OCI-LY1 (cell line): ENCODE measurements at regions not wholly inside any gene's neighbourhood (a gene's known extent, or its start where the extent isn't known, plus 50 kb on each side); places are given as distances from the start of the nearest gene placed in this dataset.

ENCODE experiments used
- H2AFZ ChIP-seq: fragments of 200-600 bp; sonication (generic), shearing (Covaris generic); 2 replicates; pipeline ENCODE4 v1.6.0; 2014; ENCODE audit warnings: antibody characterized with exemption, mild to moderate bottlenecking, low read length
- H3F3A ChIP-seq: fragments of 200-600 bp; sonication (generic), shearing (Covaris generic); 2 replicates; pipeline ENCODE4 v1.6.0; 2014; ENCODE audit warnings: mild to moderate bottlenecking, antibody characterized with exemption, low read length, moderate library complexity; ENCODE audit not compliant: insufficient read depth
- H3K27ac ChIP-seq: fragments of 200-600 bp; sonication (generic); 2 replicates; pipeline ENCODE4 v1.5.1; 2014; ENCODE audit warnings: low read length, mixed run types, mild to moderate bottlenecking, low read depth; ENCODE audit not compliant: poor library complexity, severe bottlenecking
- H3K27me3 ChIP-seq: fragments of 200-600 bp; sonication (generic); 2 replicates; pipeline ENCODE4 v1.6.0; 2014; ENCODE audit warnings: antibody characterized with exemption, mild to moderate bottlenecking, low read length, moderate library complexity; ENCODE audit not compliant: insufficient read depth
- H3K36me3 ChIP-seq: fragments of 200-600 bp; sonication (generic); 2 replicates; pipeline ENCODE4 v1.6.1; 2014; ENCODE audit warnings: mild to moderate bottlenecking, antibody characterized with exemption, low read length, moderate library complexity, mixed read lengths; ENCODE audit not compliant: insufficient read depth
- H3K4me1 ChIP-seq: fragments of 200-600 bp; sonication (generic); 2 replicates; pipeline ENCODE4 v1.5.1; 2014; ENCODE audit warnings: mild to moderate bottlenecking, low read length, moderate library complexity; ENCODE audit not compliant: insufficient read depth, severe bottlenecking
- H3K4me2 ChIP-seq: fragments of 200-600 bp; sonication (generic), shearing (Covaris generic); 2 replicates; pipeline ENCODE4 v1.6.1; 2014; ENCODE audit warnings: low read length
- H3K4me3 ChIP-seq: fragments of 200-600 bp; sonication (generic); 2 replicates; pipeline ENCODE4 v1.5.1; 2014; ENCODE audit warnings: low read length, low read depth, mild to moderate bottlenecking, mixed read lengths; ENCODE audit not compliant: poor library complexity, severe bottlenecking
- H3K79me2 ChIP-seq: fragments of 200-600 bp; shearing (Covaris generic); 2 replicates; pipeline ENCODE4 v1.6.1; 2016; ENCODE audit warnings: mixed run types, low read length, mixed read lengths; ENCODE audit not compliant: insufficient read depth
- H3K9ac ChIP-seq: fragments of 200-600 bp; sonication (generic), shearing (Covaris generic); 2 replicates; pipeline ENCODE4 v1.6.1; 2014; ENCODE audit warnings: mild to moderate bottlenecking, low read length, mixed read lengths
- H3K9me2 ChIP-seq: fragments of 200-600 bp; sonication (generic), shearing (Covaris generic); 2 replicates; pipeline ENCODE4 v1.6.1; 2014; ENCODE audit warnings: low read depth, mild to moderate bottlenecking, low read length, mixed read lengths
- H3K9me3 ChIP-seq: fragments of 200-600 bp; shearing (Covaris generic); 2 replicates; pipeline ENCODE4 v1.6.1; 2014; ENCODE audit warnings: low read length, mixed read lengths
- H4K20me1 ChIP-seq: fragments of 200-600 bp; sonication (generic), shearing (Covaris generic); 2 replicates; pipeline ENCODE4 v1.6.0; 2016; ENCODE audit warnings: mild to moderate bottlenecking, low read length; ENCODE audit not compliant: insufficient read depth
- CTCF ChIP-seq: fragments of 200-600 bp; sonication (generic), shearing (Covaris generic); IDR thresholded peaks from 2 replicates; pipeline ENCODE4 v1.5.1; 2017; ENCODE audit warnings: mild to moderate bottlenecking, antibody characterized with exemption, low read length, moderate library complexity, mixed read lengths
- EZH2 ChIP-seq: fragments of 200-600 bp; sonication (generic), shearing (Covaris generic); IDR thresholded peaks from 2 replicates; pipeline ENCODE4 v1.8.0; 2017; ENCODE audit warnings: borderline replicate concordance, mixed run types, mild to moderate bottlenecking, antibody characterized with exemption, low read length, moderate library complexity, mixed read lengths

DNA sequence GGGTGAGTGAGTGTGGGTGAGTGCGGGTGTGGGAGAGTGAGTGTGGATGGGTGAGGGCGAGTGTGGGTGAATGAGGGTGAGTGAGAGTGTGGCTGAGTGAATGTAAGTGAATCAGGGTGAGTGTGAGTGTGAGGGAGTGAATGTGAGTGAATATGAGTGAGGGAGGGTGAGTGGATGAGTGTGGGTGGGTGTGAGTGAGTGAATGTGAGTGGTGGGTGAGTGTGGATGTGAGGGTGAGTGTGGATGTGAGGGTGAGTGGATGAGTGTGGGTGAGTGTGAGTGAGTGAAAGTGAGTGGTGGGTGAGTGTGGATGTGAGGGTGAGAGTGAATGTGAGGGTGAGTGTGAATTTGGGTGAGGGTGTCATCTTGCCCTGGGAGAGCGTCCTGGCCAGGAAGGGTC, 67.5 kb downstream of the TRIML1 start:
- H3K79me2 ChIP-seq: no peaks in the 10 kb centered on the region
- H3K27me3 ChIP-seq: no peaks in the 10 kb centered on the region
- TF ChIP-seq CTCF (no peak), EZH2 (no peak)
- H2AFZ ChIP-seq: no peak overlapping the region
- H3K4me1 ChIP-seq: no peaks in the 10 kb centered on the region
- H3K9me2 ChIP-seq: no peaks in the 10 kb centered on the region
- H3K36me3 ChIP-seq: no peaks in the 10 kb centered on the region
- no peak overlapping the region for H3K4me2 ChIP-seq
- H3K9ac ChIP-seq: no peak overlapping the region
- no peaks in the 10 kb centered on the region for H3F3A ChIP-seq
- H3K27ac ChIP-seq: no peak overlapping the region
- no peaks in the 10 kb centered on the region for H4K20me1 ChIP-seq
- no peaks in the 10 kb centered on the region for H3K9me3 ChIP-seq
- no peak overlapping the region for H3K4me3 ChIP-seq

- H2AFZ ChIP-seq: no peak overlapping the region
- H3K9me3 ChIP-seq: no peaks in the 10 kb centered on the region
- TF ChIP-seq CTCF (no peak), EZH2 (no peak)
- no peaks in the 10 kb centered on the region for H4K20me1 ChIP-seq
- H3F3A ChIP-seq: no peaks in the 10 kb centered on the region
- H3K79me2 ChIP-seq: no peaks in the 10 kb centered on the region
- H3K9ac ChIP-seq: no peak overlapping the region
- no peak overlapping the region for H3K4me3 ChIP-seq
- no peaks in the 10 kb centered on the region for H3K27me3 ChIP-seq
- no peaks in the 10 kb centered on the region for H3K9me2 ChIP-seq
- H3K4me1 ChIP-seq: no peaks in the 10 kb centered on the region
- no peak overlapping the region for H3K27ac ChIP-seq
- no peak overlapping the region for H3K4me2 ChIP-seq
- H3K36me3 ChIP-seq: no peaks in the 10 kb centered on the region
Observed at GRCh38 chr4:188214861-188215260, 75.6 kb downstream of the TRIML1 start.

DNA sequence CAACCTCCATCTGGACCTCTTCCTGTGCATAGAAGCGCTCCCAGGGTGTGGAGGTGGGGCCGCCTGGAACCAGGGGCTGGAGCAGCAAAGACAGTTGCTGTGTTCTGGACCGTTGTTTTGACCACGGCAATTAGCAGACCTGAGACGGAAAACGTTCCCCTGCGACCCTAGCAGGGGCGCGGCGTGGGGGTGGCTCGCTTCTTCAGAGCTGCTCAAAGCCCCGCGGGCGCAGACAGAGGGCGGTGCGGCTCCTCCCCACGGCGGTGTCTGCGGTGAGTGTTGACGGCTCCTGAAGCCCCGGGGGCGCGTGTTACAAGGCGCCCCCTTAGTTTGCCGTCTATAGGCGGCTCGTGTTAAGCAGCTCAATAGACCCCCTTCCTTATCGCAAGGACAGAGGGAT, 79.2 kb downstream of the TRIML1 start:
- Histone ChIP-seq H3K36me3 (no peaks in the 10 kb centered on the region), H3F3A (no peaks in the 10 kb centered on the region), H3K4me3 (no peak overlapping the region), H2AFZ (no peak overlapping the region), H3K79me2 (no peaks in the 10 kb centered on the region), H3K27ac (no peak overlapping the region), H3K9ac (no peak overlapping the region), H3K4me2 (no peak overlapping the region), H4K20me1 (no peaks in the 10 kb centered on the region), H3K4me1 (no peaks in the 10 kb centered on the region), H3K9me2 (no peaks in the 10 kb centered on the region), H3K9me3 (no peaks in the 10 kb centered on the region), H3K27me3 (no peaks in the 10 kb centered on the region)
- TF ChIP-seq EZH2 (no peak), CTCF (no peak)
